LNCaP clone FGC (cell line): ENCODE measurements at regions not wholly inside any gene's neighbourhood (a gene's known extent, or its start where the extent isn't known, plus 50 kb on each side); places are given as distances from the start of the nearest gene placed in this dataset.
"Not testable (repeated sequence)": the region's sequence is repeated elsewhere in the genome, so short reads cannot be mapped to it uniquely, and the experiment has no call there.

Experiments used
- DNase-seq: peaks from one replicate; pipeline ENCODE4 v3.0.0-alpha.2; 2011; ENCODE audit warnings: low read depth
- H3K4me3 ChIP-seq: 2 replicates; pipeline ENCODE4 v1.5.1; 2011; ENCODE audit warnings: mild to moderate bottlenecking, low read depth, low read length, control low read depth

DNA sequence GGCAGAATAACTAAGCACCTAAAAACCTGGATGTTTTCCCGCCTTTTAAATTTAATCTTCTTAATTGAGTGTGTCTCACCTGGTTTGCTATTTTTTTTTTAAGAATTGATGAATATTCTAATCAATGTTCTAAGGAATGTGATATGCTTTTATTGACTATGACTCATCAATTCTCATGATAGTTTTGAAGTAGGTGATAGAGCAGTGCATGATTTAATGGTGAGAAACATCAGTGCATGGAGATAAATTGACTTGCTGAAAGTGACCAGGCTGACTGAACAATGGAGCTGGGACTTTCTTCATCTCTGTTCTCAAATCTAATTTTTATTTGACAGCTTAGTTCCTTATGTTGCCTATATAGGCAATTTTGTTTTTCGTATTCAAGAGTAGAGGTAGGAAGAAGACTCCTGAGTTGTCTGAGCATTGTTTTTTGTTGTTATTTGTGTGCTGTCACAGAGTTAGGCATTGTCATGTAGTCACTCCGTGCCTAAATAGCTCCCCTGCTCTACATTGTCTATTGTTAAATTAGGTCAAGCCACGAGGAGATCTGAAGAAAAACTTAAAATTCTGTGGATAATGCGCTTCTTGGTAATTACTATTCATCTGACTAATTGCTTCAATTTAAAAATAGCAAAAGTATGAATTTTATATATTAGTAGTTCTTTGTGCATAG is 59.0 kb upstream of the NUTM2F start:
- not testable (repeated sequence) for H3K4me3 ChIP-seq, DNase-seq

DNA sequence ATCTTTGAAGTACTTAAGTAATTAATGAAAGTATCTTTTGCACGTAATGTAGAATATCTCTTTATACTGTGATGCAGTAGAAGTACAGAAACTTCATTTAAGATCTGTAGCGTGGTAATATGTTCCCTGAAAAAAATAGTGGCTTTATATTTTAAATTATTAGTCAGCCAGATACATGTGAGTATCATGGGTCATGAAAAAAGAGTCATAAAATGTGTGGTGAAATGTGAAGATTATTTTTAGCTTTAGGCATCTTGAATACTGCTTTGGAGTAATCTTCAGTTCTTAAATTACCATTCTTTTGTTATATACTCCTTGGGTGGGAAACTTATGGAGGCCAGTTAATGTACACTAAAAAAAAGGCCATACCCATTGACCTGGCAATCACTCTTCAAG is 59.6 kb upstream of the NUTM2F start:
- H3K4me3 ChIP-seq, DNase-seq: not testable (repeated sequence)

DNA sequence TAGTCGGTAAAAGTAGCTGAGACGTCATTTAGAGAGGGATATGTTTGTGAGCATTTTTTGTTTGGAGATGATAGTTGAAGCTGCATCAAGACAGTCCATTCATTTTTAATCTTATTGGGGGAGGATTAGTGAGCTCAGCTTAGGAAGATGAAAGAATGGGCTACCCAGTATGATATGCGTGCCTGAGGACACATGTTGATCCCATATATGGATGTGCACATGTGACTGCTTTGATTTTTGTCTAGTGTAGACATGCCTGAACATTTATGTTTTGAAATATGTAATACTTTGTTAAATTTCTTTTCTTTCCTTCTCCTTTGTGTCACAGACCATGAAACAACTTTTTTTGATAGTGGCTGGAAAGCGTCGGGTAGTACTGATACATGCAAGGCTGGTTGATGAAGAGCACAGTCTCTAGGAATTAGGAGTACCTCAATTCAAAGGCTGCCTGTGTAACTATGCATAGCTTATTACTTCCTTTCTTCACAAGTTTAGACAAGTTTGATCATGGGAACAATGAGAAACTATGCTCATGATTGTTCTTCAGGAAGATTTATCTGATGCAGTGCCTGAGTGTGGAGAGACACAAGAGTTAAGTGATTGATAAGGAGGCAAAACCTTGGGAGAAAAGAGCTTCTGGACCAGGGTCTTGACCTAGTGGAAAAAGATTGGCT is 62.1 kb upstream of the NUTM2F start:
- not testable (repeated sequence) for H3K4me3 ChIP-seq

DNA sequence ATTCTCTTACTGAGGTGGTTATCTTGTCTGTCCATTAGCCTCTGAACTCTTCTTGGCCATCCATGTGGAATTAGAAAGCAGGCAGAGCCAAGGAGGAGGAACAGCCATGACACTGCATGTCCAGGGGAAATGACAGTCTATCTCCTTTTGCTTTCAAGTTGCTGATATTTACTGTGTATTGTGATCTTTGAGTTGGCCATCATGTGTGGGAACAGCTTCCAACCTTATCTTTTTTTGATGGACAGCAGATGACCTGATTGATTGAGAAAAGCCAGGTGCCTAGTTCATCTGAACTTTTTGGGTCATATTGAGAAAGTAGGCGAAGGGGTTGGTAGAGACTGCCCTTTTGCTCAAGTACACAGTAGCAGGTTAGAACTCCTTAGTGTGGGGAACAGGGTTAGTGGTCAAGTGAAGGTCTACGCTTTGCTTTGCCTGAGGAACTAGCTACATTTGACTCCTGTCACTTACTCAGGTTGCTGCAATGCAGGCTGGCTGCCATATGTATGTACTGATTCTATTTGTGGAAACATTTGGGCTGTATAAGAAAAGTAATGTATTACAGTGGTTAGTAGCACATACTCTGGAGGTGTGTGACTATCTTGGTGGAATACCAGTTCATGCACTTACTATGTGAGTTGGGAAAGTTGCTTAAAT is 64.7 kb upstream of the NUTM2F start:
- not testable (repeated sequence) for H3K4me3 ChIP-seq, DNase-seq

More for the DNA sequence above, 62.1 kb upstream of the NUTM2F start:
- not testable (repeated sequence) for DNase-seq

DNA sequence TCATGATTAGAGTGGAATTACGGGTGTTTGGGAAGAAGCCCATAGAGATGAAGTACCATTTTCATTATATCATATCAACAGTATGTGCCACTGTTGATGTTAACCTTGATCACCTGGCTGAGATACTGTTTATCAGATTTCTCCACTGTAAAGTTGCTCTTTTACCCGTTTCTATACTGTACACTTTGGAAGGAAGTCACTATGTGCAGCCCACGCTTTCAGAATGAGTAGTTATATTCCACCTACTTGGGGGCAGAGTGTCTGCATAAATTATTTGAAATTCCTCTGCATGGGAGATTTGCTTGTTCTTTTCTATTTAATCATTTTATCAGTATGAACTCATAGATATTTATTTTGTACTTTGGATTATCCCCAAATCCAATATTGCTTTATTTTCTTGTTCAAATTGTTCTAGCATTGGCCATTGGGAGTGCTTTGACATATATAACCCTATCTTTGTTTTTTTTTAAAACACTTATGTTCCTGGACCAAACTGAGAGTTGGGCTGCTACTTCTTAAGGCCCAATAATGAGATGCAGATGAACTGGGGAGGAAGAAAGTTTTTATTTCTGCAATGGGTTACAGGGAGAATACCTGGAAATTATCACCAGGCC is 69.4 kb upstream of the NUTM2F start:
- peak; percentile 37 for DNase-seq
- H3K4me3 ChIP-seq = not testable (repeated sequence)

DNA sequence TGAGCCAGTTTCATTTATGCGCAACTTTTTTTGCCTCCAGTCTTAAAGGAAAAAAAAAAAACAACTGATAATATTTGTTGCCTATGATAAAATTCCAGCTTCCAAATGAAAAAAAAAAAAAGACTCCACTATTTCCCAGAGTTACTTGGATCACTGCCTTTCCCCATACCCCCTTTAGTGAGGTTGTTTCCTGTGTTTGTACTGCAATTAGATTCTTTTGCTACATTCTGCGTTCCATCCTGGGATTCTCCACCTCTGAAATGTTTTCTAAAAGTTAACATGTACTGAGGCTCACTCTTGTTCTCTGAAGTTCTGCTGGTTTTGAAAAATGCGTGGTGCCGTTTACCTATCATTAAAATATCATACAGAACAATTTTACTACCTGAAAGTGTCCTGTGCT is 72.0 kb upstream of the NUTM2F start:
- DNase-seq, H3K4me3 ChIP-seq: not testable (repeated sequence)

DNA sequence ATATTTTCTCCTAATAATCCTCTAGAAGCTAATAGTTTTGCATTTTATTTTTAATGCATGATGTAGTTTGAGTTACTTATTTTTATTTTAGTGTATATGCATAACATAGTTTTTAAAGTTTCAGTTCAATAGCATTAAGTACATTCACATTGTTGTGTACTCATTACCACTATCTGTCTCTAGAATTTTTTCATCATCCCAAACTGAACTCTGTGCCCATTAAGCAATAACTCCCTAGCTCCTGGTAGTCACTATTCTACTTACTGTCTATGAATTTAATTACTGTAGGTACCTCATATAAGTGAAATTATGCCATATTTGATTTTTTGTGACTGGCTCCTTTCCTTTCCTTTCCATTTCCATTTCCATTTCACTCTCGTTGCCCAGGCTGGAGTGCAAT is 74.4 kb upstream of the NUTM2F start:
- H3K4me3 ChIP-seq, DNase-seq: not testable (repeated sequence)

DNA sequence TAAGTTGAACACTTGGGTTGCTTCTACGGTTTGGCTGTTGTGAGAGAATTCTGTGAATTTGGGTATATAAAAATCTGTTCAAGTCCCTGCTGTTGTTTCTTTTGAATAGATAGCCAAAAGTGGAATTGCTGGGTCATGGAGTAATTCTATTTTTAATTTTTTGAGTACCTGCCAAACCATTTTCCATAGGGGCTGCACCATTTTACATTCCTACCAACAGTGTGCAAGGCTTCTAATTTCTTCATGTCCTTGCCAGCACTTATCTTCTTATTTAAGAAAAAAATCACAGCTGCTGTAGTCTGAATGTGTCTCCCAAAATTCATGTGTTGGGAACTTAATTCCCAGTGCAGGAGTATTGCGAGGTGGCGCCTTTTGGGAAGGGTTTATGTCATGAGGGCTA is 75.1 kb upstream of the NUTM2F start:
- not testable (repeated sequence) for H3K4me3 ChIP-seq, DNase-seq

DNA sequence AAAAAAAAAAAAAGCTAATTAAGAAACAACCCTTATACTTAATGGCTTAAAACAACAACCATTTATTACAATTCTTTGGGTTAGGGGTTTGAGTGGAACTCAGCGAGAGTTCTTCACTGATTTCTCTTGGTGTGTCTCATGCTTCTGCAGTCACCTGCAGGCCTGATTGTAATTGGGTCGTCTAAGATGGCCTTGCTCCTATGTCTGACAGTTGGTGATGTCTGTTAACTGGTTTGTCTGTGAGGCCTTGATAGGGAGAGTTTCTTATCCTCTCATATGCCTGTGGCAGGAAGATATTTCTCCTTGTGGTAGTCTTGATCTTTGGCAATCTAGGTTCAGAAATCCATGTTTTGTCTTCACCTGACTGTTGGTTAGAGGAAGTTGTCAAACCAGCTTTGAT is 85.2 kb upstream of the NUTM2F start:
- not testable (repeated sequence) for DNase-seq, H3K4me3 ChIP-seq

DNA sequence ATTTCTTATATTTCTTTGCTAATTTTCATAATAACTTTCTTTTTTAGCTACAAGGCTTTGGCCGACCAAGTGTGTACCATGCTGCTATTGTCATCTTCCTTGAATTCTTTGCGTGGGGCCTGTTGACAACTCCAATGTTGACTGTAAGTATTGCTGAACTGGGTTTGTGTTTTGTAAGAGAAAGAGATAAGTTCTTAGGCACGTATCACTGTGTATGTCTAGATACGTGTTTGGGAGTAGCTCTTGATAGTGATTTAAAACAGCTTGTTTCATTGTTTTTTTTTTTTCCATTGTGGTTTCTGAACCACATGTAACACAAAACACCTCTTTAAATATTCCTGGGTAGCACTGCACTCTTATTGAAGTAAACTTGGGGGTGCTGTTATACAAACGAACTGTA is 86.7 kb upstream of the NUTM2F start:
- H3K4me3 ChIP-seq, DNase-seq: not testable (repeated sequence)

DNA sequence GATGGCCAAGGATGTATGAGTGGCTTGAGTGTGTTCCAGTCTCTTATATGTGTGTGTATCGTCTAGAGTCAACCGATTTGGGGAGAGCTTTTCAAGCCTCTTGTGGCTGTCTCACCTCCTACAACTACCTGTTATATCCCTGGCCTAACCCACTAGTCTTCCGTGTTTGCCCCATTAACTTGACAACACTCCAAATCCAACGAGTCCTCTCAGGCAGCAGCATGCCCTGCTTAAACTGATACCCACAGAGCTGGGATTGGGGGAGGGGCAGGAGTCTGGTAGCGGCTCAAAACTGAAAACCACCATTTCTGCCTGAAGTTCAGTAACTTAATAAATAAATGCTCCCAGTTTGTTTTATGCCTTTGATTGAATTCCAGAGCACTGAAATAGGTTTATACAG is 91.7 kb upstream of the NUTM2F start:
- H3K4me3 ChIP-seq, DNase-seq: not testable (repeated sequence)

DNA sequence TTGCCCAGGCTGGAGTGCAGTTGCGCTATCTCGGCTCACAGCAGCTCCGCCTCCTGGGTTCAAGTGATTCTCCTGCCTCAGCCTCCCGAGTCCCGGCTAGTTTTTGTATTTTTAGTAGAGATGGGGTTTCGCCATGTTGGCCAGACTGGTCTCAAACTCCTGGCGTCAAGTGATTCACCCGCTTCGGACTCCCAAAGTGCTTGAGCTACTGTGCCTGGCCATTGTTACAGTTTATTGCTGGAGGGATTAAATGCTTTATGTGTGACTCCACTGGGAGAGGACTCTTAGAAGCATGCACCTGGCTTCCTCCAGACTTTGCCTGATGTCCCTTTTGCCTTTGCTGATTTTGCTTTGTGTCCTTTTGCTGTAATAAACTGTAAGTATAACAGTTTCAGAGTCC is 93.5 kb upstream of the NUTM2F start:
- not testable (repeated sequence) for H3K4me3 ChIP-seq, DNase-seq

DNA sequence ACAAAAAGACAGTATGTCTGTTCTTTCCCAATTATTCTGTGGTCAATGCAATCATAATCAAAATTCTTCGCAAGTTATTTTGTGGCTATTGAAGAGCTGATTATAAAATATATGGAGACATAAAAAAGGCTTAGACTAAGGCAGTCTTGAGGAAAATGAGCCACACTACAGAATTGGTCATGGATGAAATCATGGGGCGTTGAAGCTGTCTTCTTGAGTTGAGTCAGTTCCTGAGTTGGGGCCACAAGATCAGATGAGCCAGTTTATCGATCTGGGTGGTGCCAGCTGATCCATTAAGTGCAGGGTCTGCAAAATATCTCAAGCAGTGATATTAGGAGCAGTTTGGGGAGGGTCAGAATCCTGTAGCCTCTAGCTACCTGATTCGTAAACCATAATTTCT is 96.9 kb upstream of the NUTM2F start:
- DNase-seq, H3K4me3 ChIP-seq: not testable (repeated sequence)

DNA sequence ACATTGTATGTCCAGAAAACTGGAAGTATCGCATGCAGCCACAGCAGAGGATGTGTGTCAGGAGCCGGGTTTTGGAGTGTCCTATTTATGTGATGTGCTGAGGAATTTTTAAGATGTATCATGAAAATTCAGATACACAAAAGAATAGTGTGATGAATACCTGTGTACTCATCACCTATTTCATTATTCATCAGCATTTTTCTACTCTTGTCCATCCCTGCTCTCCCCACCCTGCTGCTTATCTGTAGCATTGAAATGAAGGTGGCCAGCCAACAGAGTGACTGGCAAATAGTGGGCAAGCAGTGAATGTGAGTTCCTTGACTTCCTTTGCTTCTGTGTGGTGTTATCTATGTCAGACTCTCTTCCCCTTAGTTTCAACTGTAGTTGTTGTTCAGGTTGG is 108.7 kb upstream of the NUTM2F start:
- H3K4me3 ChIP-seq, DNase-seq: not testable (repeated sequence)

DNA sequence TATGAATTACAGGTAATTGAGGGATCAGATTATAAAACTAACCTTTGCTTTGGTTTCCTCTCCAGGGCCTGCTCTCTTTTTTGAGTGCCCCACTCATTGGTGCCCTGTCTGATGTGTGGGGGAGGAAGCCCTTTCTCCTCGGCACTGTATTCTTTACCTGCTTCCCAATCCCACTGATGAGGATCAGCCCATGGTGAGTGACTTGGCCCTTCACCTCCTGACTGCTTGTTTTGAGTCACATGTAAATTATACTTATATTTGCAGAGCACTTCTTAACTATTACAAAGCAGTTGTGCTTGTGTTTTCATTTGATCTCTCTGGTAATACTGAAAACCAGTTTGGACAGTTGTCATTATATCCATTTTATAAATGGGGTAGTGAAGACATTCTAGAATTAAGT is 109.9 kb upstream of the NUTM2F start:
- DNase-seq, H3K4me3 ChIP-seq: not testable (repeated sequence)

DNA sequence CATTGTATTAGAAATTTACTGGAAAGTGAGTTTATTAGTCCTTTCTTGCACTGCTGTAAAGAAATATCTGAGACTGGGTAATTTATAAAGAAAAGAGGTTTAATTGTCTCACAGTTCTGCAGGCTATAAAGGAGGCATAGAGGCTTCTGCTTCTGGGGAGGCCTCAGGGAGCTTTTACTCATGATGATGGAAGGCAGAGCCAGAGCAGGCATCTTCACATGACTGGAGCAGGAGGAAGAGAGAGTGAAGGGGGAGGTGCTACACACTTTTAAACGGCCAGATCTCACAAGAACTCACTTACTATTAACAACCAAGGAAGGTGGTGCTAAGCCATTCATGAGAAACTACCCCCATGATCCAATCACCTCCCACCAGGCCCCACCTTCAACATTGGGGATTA is 112.7 kb upstream of the NUTM2F start:
- DNase-seq, H3K4me3 ChIP-seq: not testable (repeated sequence)
